ENCODE measurements at regions not wholly inside any gene's neighbourhood (a gene's known extent, or its start where the extent isn't known, plus 50 kb on each side); places are given as distances from the start of the nearest gene placed in this dataset.

DNA sequence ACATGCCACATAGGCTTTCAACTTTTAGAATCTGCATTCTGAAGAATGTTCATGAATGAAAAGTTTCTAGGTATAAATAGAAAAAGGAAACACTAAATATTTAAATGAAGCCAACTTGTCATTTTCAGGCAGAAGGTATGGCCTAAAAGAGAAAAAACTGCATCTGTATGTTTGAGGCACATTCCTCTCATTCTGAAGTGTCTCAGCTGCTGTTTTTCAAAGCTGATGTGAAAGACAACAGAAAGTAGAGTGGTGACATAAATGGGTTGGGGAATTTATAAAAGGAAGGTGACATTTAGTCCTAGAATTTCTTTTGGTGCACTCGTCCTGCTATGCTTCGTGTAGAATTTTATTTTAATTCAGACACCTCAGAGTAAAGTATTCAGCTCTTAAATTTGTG, 539.6 kb upstream of the SLITRK5 start:
- TF ChIP-seq, protein P1, sequence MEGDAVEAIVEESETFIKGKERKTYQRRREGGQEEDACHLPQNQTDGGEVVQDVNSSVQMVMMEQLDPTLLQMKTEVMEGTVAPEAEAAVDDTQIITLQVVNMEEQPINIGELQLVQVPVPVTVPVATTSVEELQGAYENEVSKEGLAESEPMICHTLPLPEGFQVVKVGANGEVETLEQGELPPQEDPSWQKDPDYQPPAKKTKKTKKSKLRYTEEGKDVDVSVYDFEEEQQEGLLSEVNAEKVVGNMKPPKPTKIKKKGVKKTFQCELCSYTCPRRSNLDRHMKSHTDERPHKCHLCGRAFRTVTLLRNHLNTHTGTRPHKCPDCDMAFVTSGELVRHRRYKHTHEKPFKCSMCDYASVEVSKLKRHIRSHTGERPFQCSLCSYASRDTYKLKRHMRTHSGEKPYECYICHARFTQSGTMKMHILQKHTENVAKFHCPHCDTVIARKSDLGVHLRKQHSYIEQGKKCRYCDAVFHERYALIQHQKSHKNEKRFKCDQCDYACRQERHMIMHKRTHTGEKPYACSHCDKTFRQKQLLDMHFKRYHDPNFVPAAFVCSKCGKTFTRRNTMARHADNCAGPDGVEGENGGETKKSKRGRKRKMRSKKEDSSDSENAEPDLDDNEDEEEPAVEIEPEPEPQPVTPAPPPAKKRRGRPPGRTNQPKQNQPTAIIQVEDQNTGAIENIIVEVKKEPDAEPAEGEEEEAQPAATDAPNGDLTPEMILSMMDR (IDR thresholded peaks at IDR 0.05; ENCODE audit: extremely low read depth, insufficient read depth, missing control alignments): no peak
- no peak for DNase-seq (ENCODE audit: low spot score)
- in situ Hi-C loops (cut with MboI; ENCODE audit: low pct_unique_long_range_greater_than_20kb, low sequenced_read_pairs, unreplicated experiment): no loop called here

DNA sequence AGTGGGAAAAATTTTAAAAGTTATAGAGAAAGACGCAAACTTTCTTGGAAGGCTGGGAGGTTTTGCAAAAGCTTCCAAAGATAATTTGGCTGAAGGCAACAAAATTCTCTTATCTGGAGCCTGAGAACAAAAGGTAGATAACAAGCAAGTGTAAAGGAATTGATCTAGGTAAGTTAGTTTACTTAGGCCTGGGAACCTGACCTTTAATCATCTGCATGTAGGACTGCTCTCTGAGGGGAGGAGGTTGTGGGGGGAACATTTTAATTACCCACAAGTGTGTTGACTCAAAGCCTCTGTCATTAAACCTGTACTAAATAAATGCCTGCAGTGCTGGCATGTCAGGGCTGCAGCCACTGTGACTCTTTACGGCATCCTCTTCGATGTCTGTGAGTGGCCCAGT, 532.3 kb upstream of the SLITRK5 start:
- in situ Hi-C loops (cut with MboI; ENCODE audit: low pct_unique_long_range_greater_than_20kb, low sequenced_read_pairs, unreplicated experiment): no loop called here
- DNase-seq (ENCODE audit: low spot score): no peak
- TF ChIP-seq, protein P1 (IDR thresholded peaks at IDR 0.05; ENCODE audit: extremely low read depth, insufficient read depth, missing control alignments): no peak

DNA sequence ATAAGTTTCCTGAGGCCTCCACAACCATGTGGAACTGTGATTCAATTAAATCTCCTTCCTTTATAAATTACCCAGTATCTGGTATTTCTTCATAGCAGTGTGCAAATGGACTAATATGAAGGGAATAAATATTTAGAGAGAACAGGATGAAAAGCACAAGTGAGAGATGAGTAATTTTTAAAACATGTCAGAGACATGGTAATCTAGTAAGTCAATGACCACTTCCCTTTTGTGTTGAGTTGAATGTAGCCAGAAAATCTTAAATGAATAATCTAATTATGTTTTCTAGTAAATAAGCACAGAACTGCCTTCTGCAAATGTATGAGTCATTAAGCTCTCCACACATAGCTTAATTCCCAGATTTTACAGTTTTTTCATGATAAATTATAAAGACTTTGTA, 524.1 kb upstream of the SLITRK5 start:
- DNase-seq (ENCODE audit: low spot score): no peak
- in situ Hi-C loops (cut with MboI; ENCODE audit: low pct_unique_long_range_greater_than_20kb, low sequenced_read_pairs, unreplicated experiment): no loop called here
- TF ChIP-seq, protein P1 (IDR thresholded peaks at IDR 0.05; ENCODE audit: extremely low read depth, insufficient read depth, missing control alignments): no peak

DNA sequence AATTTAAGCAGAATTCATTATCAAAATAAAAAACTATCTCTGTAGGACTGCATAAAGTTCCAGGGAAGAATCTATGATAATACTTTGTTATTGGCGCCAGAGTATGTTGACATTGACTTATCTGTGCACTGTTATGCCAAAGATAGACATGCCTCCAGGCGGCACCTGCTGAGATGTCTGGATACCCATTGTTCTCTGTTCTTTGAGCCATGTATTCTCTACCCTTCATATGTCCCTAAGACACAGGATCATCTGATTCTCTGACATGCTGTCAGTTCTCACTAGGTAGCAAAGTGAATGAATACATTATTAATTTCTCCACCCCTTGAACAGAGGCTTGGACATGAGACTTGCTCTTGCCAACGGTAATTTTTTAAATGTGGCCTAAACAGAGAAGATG, 517.8 kb upstream of the SLITRK5 start:
- in situ Hi-C loops (cut with MboI; ENCODE audit: low pct_unique_long_range_greater_than_20kb, low sequenced_read_pairs, unreplicated experiment): no loop called here
- DNase-seq (ENCODE audit: low spot score): no peak
- TF ChIP-seq, protein P1 (IDR thresholded peaks at IDR 0.05; ENCODE audit: extremely low read depth, insufficient read depth, missing control alignments): no peak

DNA sequence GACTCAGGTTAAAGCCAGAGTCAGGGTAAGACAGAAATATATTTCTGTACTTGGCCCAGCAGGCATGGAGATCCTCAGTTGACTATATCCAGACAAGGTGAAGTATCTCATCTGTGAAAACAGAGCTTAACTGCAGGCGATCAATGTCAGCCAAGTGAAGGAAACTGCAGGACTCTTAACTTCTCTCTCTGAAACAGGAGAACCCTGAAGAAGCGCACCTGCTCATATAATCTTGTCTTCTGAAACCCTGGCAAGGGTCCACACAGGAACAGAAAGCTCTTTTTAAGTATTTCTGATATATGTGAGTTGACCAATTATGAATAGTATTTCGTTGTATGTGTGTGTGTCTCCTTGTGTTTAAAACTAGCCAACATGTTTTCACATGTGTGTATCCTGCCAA, 504.8 kb upstream of the SLITRK5 start:
- in situ Hi-C loops (cut with MboI; ENCODE audit: low pct_unique_long_range_greater_than_20kb, low sequenced_read_pairs, unreplicated experiment): no loop called here
- DNase-seq (ENCODE audit: low spot score): no peak
- TF ChIP-seq, protein P1 (IDR thresholded peaks at IDR 0.05; ENCODE audit: extremely low read depth, insufficient read depth, missing control alignments): no peak

DNA sequence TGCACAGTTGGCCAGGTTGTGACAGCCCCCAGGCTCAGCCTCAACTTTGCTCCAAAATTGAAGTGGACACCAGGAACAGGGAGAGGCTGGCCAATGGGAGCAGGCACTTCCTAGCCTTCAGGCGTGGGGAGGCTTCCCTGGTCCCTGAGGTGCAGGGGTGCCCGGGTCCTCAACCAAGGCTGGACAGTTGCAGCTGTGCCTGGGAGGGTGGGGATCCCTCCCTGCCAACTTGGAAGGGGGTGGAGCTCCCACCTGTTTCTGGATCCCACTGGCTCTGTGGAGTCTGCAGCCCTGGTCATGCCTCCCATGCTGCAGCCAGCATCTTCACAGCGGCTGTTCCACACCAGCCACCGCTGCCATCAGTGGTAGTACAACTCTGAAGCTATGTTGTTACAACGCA, 502.8 kb upstream of the SLITRK5 start:
- in situ Hi-C loops (cut with MboI; ENCODE audit: low pct_unique_long_range_greater_than_20kb, low sequenced_read_pairs, unreplicated experiment): no loop called here
- TF ChIP-seq, protein P1 (IDR thresholded peaks at IDR 0.05; ENCODE audit: extremely low read depth, insufficient read depth, missing control alignments): no peak
- DNase-seq (ENCODE audit: low spot score): no peak

DNA sequence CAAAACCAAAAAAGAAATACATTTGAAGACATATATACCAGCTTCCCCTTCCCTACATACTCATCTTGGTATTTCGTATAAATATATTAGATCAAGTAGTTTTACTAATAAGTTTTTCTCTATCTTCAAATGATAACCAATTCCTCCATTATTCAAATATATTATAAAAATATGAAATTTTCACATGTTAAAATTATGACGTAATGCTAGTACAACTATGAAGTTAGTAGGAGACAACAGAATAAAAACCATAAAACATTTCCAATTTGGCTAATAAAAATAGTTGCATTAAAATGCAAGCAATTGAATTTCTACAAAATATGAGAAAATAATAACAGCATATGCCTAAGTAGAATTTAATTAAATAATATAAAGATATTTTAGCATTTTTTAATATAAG, 501.8 kb upstream of the SLITRK5 start:
- no peak for DNase-seq (ENCODE audit: low spot score)
- TF ChIP-seq, protein P1 (IDR thresholded peaks at IDR 0.05; ENCODE audit: extremely low read depth, insufficient read depth, missing control alignments): no peak
- in situ Hi-C loops (cut with MboI; ENCODE audit: low pct_unique_long_range_greater_than_20kb, low sequenced_read_pairs, unreplicated experiment): no loop called here

All from GM13977 (cell line).